HG03139 (cell line): ENCODE measurements at regions not wholly inside any gene's neighbourhood (a gene's known extent, or its start where the extent isn't known, plus 50 kb on each side); places are given as distances from the start of the nearest gene placed in this dataset.
"Not testable (repeated sequence)": the region's sequence is repeated elsewhere in the genome, so short reads cannot be mapped to it uniquely, and the experiment has no call there.

Source experiments
- ATAC-seq: cut with Tn5 transposase; IDR thresholded peaks from one replicate; pipeline ENCODE4 v1.9.1; 2021; ENCODE audit not compliant: unreplicated experiment

GRCh38 chr6:8881663-8882062, 446.3 kb upstream of the SLC35B3 start:
- no peak for ATAC-seq

GRCh38 chr6:8879334-8879733, 444.0 kb upstream of the SLC35B3 start:
- ATAC-seq, result no peak

DNA sequence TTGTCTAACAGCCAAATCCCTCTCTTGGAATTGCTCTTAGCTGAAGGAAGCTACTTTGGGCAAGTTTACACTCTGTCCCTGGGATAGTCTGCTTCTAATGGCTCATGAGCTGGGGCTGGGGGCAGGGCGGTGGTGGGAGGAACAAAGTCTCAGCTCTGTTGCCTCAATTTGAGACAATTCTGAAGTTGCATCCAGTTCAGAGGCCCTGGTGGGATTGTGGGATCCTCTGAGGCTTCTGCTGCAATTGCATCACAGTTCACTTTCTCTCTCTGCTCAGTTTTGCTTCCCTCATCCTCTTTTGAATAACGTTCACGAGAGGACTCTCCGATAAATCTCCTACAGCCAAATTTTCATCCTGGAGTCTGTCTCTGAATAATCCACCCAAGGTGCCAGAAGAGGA, 440.6 kb upstream of the SLC35B3 start:
- ATAC-seq, result no peak

DNA sequence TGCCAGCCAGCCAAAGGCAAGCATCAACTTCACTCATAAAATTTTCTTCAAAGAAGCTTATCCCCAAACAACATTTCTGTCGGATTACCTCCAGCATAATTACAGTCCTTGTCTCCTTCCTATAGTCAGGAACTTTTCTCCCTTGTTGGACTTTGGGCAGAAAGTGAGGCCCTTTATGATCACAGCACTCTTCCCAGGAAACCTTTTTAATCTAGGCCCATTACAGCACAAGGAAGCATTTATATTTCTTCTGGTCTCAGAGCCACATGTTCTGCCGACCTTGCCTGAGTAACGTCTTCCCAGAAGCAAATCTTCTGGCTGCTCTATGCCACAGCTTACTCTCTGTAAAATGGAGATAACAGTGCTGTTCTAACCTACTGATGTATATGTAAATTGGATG, 437.2 kb upstream of the SLC35B3 start:
- no peak for ATAC-seq

DNA sequence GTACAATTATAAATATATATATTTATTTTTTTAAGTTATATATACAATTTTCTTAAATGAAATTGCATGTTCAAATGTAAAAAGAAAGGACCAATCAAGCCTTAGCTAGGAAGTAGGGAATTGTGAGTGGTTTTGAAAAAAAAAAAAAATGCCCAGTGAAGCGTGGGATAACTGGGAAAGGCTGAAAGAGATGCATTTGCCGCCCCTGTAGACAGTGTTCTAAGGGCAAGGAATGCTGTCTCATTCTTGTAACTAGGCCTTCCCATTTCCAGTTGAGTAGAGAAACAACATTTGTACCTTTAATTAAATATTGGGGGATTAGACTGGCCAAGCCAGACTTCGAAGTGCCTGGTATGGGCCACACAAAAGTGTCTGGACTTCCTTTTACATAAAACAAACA, 430.1 kb upstream of the SLC35B3 start:
- ATAC-seq, result no peak

DNA sequence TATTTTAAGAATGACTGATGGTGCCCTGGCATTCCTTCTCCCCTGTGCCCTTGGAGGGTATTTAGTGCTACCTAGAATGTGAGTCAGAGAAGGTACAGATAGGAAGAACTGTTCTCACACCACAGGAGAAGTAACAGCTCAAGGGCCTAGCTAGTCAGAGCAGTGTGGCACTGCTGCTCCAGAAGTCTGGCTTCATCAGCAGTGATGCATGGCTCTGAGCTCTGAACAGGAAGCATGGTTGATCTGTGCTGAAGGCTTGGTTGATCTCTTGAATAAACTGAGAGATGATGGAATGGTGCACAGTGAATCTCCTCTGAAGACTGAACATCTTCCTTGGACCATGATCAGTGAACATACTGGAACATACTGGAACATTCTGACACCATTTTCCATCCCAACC, 425.3 kb upstream of the SLC35B3 start:
- no peak for ATAC-seq

- no peak for ATAC-seq
Measured at GRCh38 chr6:8859501-8859900, 424.2 kb upstream of the SLC35B3 start.

DNA sequence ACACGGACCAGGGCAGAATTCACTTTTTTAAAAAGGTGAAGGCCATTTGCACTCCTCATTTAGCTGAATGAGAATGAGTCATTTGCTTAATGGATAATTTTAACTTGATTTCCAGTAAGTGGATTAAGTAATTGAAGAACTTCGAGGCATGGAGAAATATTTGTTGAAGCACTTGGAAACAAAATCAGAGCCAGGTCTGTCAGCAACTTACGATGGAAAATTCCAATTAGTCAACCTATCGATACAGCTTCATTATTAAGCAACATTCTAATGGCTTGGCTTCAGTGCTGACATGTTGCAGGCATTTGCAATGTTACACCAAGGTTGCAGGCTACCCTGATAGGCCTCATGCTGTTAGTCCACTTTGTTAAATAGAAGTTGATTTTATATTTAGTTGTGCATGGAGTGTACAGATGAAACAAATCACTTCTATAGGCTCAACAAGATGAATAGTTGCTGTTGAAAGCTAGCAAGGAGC, 423.5 kb upstream of the SLC35B3 start:
- ATAC-seq, result no peak

DNA sequence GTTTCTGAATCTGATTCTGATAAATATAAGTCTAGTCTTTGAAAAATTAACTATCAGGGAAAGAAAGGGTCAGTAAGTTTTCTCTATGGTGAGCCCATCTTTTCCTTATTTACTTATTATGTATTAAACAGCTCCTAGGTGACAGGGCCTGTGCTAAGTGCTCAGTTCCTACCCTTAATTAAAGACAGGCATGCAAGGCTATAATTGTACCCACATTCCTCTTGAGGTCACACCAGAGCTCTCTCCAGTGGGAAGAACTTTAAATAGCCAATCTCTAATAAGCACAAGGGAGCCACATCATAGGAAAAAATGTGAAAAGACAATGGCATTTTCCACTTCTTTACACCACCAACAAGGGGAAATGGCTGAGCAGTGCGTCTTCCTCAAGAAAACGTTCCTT, 421.8 kb upstream of the SLC35B3 start:
- ATAC-seq, result no peak

DNA sequence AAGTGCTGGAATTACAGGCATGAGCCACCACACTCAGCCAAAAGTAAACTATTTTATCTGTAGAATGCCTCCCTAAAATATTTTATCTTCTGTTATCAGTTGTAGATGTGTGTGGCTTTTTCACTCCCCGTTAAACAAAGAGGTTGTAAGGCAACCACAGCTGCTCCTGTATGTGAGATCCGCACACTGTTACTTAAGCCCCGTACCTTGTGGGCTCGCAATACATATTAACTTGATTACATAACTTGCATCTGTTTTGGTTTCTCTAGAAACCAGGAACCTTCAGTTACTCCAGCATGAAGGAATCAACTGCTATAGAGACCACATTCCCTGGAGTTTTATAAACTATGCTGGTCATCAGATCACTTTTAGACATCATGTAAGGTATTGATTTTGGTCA, 420.1 kb upstream of the SLC35B3 start:
- no peak for ATAC-seq

GRCh38 chr6:8852332-8852731, 417.0 kb upstream of the SLC35B3 start:
- no peak for ATAC-seq

DNA sequence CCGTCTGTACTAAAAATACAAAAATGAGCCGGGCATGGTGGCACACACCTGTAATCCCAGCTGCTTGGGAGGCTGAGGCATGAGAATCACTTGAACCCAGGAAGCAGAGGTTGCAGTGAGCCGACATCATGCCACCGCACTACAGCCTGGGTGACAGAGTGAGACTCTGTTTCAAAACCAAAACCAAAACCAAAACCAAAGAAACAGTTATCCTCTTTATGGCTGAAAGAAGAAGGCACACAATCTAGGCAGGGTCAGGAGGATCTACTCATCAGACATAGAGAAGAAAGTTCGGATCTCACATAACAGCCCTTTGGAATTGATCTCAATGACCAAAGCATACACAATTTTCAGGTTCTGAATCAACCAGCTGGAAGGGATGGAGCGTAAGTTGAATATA, 411.3 kb upstream of the SLC35B3 start:
- ATAC-seq, result not testable (repeated sequence)

GRCh38 chr6:8845690-8846089, 410.3 kb upstream of the SLC35B3 start:
- ATAC-seq, result no peak

DNA sequence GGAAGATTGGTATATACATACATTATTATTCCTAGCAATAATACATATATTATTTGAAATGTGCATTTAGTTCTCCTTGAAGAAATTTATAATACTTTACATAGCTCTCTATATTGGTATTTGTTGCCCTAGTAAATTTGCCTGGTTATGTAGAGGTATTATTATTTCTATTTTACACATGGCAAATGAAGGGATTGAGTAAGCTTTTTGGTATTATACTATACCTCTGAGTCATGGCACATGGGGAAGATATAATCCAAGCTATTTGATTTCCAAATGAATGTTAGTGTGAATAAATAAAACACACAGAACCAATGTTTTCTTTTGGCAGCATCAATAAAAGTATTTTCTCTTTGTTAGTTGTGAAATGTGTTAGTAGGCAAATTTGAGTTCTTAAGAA, 409.6 kb upstream of the SLC35B3 start:
- ATAC-seq, result no peak

DNA sequence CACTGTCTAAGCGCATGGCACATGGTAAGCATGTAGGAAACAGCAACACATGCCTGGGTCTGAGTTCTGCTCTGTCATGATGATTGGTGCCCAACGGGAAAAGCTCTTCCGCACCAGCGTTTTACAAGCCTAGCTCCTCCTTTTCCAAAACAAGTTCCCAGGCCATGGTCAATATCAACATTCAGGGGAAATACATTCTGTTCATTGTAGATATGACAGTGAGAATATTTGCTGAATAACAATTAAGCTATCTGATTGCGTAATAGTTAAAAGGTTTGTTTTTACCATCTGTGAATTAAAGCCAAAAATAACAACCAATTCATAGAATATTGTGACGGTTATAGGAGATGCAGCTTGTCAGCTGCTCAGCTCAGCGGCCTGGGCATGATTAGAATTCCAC, 404.3 kb upstream of the SLC35B3 start:
- ATAC-seq, result no peak

DNA sequence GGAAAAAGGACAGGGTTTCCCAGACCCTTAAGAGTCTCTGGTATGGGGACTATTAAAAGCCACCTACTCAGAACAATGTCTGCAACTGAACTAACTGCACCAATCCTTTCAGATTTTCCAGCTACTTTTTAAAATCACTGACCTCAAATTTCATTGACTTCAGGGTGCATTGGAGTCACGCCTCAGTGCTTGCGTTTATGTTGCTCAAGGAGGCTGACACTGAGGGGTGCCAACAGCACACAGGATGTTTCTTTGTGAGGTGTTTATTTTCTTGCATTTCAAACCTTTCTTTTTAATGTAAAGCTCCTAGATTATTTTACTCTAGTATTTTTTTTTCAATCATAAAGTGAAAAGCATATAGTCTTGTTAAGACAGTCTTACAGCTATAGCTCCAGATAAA, 402.0 kb upstream of the SLC35B3 start:
- ATAC-seq, result no peak

- ATAC-seq, result not testable (repeated sequence)
Measured at GRCh38 chr6:8832695-8833094, 397.4 kb upstream of the SLC35B3 start.

GRCh38 chr6:8831366-8832152, 396.2 kb upstream of the SLC35B3 start:
- ATAC-seq, result no peak

- ATAC-seq, result no peak
Measured at GRCh38 chr6:8830794-8831193, 395.4 kb upstream of the SLC35B3 start.

- ATAC-seq, result no peak
Measured at GRCh38 chr6:8829796-8830195, 394.5 kb upstream of the SLC35B3 start.

DNA sequence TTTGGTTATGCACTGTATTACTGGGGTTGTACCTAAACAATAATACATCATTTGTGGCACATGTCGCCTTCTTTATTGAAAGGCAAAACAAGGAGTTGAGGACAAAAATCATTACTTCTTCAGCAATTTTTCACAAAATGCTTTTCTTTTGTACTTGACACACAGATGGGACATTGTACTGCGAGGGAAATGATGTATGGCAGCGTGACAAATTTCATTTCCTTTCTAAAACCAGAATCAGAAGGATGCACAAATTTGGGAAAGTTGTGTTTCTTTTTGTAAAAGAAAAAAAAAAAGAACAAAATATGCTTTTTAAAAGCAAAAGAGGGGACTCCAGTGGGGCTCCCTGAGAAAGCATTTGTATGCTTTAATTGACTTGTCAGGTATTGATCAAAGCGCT, 394.0 kb upstream of the SLC35B3 start:
- ATAC-seq, result no peak

DNA sequence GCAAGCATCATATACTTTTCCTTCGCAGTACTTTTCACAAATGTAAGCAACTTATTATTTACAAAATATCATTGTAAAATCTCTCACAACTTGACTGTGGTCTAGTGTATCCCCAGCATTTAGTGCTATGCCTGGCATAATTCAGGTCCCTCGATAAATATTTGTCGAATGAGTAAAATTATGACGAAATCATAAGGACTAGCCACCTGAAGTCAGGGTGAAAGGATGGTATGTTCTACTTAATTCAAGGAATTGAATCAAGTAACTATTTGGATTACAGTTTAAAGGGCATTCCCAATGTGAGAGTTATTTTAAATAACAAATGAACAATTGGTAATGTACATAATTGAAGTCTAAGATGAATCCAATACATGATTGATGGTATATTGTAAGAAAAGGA, 393.0 kb upstream of the SLC35B3 start:
- no peak for ATAC-seq

- ATAC-seq, result no peak
Measured at GRCh38 chr6:8825726-8826125, 390.4 kb upstream of the SLC35B3 start.
